ENCODE measurements at regions not wholly inside any gene's neighbourhood (a gene's known extent, or its start where the extent isn't known, plus 50 kb on each side); places are given as distances from the start of the nearest gene placed in this dataset.

DNA sequence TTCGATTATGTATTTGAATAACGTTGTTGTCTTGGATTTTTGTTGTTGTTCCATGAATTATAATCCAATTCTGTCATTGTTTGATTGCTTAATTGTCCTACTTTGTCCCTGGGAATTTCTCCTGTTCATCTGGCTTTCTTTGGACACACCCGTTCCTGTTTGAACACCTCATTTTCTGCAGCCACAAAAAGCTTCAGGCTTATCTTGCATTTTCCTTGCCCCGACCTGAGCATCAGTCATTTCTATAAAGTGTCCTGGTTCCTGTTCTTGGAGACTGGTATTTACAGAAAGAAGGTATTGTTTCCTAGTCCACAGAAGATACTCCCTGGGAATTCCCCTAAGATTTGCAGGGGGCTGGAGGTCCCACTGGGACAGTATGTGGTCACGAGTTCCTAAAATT, 731.8 kb upstream of the ARGLU1 start:
- Histone ChIP-seq H3K27me3 (no peaks in the 10 kb centered on the region), H3K27ac (no peak overlapping the region), H3K9me3 (no peaks in the 10 kb centered on the region), H3K4me1 (no peaks in the 10 kb centered on the region), H3K4me3 (no peak overlapping the region), H3K36me3 (no peaks in the 10 kb centered on the region)
- no peak for TF ChIP-seq POLR2A (IDR thresholded peaks at IDR 0.05)
- TF ChIP-seq, protein P1, sequence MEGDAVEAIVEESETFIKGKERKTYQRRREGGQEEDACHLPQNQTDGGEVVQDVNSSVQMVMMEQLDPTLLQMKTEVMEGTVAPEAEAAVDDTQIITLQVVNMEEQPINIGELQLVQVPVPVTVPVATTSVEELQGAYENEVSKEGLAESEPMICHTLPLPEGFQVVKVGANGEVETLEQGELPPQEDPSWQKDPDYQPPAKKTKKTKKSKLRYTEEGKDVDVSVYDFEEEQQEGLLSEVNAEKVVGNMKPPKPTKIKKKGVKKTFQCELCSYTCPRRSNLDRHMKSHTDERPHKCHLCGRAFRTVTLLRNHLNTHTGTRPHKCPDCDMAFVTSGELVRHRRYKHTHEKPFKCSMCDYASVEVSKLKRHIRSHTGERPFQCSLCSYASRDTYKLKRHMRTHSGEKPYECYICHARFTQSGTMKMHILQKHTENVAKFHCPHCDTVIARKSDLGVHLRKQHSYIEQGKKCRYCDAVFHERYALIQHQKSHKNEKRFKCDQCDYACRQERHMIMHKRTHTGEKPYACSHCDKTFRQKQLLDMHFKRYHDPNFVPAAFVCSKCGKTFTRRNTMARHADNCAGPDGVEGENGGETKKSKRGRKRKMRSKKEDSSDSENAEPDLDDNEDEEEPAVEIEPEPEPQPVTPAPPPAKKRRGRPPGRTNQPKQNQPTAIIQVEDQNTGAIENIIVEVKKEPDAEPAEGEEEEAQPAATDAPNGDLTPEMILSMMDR (IDR thresholded peaks at IDR 0.05): no peak
- TF ChIP-seq POLR2AphosphoS5 (IDR thresholded peaks at IDR 0.05): no peak
- intact Hi-C loops (cut with DNase I; ENCODE audit: low total_unique reads): no loop called here
- DNase-seq (ENCODE audit: low spot score in 2 of 2): no peak

DNA sequence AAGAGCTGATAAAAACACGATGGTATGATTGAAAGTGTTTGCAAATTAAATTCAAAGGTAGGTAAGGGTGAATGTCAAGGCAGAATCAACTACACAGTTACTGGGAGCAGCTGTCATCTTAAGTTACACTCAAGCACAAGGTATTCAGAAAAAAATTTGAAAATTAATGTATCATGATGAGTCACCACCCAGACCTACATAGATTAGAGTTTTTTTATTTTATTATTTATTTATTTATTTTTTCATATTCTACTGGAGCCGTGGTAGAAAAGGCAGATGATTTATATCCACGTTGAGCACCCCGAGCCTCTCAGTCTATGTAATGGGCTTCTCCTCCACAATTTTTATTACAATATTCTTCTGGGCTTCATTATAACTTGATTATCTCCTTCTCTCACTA, 728.9 kb upstream of the ARGLU1 start:
- TF ChIP-seq, protein P1 (IDR thresholded peaks at IDR 0.05): no peak
- no peak for TF ChIP-seq POLR2AphosphoS5 (IDR thresholded peaks at IDR 0.05)
- no peak for TF ChIP-seq POLR2A (IDR thresholded peaks at IDR 0.05)
- DNase-seq (ENCODE audit: low spot score in 2 of 2): no peak
- Histone ChIP-seq H3K9me3 (no peaks in the 10 kb centered on the region), H3K4me3 (no peak overlapping the region), H3K4me1 (no peaks in the 10 kb centered on the region), H3K36me3 (no peaks in the 10 kb centered on the region), H3K27ac (no peak overlapping the region), H3K27me3 (no peaks in the 10 kb centered on the region)
- intact Hi-C loops (cut with DNase I; ENCODE audit: low total_unique reads): no loop called here

DNA sequence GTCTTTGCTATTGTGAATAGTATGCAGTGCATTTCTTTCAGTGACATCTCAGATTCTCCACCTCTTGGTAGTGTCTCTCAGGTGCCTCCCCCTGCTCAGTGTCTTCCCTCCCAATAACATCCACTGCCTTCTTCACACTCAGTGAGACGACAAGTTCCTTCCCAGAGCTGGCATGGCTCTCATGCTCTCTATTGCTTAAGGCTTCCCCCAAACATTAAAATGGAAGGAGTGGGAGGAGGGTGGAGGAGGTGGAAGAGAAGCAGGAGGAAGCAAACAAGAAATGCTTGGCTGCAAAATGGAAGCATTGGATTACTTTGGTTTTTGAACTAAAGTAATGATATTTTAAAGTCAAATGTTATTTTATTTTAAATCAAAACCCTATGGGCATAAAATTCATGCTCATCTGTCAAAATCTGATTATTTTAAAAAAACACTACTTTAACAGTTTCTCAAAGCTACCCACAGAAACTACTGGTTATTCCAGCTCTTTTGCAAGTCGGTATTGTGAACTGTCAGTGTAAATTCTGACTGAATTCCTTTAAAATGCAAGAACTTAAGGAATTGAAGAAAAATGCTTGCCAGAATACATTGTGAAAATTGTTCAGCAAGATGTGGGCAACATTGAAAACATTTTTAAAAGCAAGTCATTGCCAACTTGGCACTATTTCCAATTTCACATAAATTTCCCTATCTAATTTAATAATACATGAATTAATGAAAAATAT, 727.6 kb upstream of the ARGLU1 start:
- Histone ChIP-seq H3K27me3 (no peaks in the 10 kb centered on the region), H3K4me3 (no peak overlapping the region)
- intact Hi-C loops (cut with DNase I; ENCODE audit: low total_unique reads): no loop called here

DNA sequence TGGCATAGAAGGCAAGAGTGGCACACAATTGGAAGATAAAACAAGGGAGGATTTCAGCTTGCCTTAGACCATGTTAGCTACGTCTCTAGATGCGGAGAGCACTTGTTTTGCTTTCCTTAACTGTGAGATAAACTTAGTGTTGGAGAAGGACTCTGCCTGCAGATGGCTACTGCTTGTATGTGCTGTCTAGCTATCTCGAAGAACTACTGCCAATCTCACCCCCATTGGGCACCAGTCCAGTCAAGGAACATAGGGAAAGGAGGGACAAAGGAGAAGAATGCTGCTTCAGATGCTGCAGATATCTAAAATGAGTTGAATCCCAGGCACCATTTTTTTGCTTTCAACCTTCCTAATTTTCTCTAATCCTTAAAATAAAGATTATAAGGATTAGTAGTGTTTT, 726.0 kb upstream of the ARGLU1 start:
- Histone ChIP-seq H3K4me3 (no peak overlapping the region), H3K4me1 (no peaks in the 10 kb centered on the region), H3K27me3 (no peaks in the 10 kb centered on the region), H3K9me3 (no peaks in the 10 kb centered on the region), H3K36me3 (no peaks in the 10 kb centered on the region), H3K27ac (no peak overlapping the region)
- TF ChIP-seq POLR2AphosphoS5 (IDR thresholded peaks at IDR 0.05) (no peak), POLR2A (IDR thresholded peaks at IDR 0.05) (no peak)
- TF ChIP-seq, protein P1 (IDR thresholded peaks at IDR 0.05): no peak
- intact Hi-C loops (cut with DNase I; ENCODE audit: low total_unique reads): no loop called here
- no peak for DNase-seq (ENCODE audit: low spot score in 2 of 2)

More for the DNA sequence above, 727.6 kb upstream of the ARGLU1 start:
- TF ChIP-seq POLR2A (IDR thresholded peaks at IDR 0.05) (no peak), POLR2AphosphoS5 (IDR thresholded peaks at IDR 0.05) (no peak)
- TF ChIP-seq, protein P1 (IDR thresholded peaks at IDR 0.05): no peak
- DNase-seq (ENCODE audit: low spot score in 2 of 2): no peak
- Histone ChIP-seq H3K36me3 (no peaks in the 10 kb centered on the region), H3K27ac (no peak overlapping the region), H3K4me1 (no peaks in the 10 kb centered on the region), H3K9me3 (no peaks in the 10 kb centered on the region)

DNA sequence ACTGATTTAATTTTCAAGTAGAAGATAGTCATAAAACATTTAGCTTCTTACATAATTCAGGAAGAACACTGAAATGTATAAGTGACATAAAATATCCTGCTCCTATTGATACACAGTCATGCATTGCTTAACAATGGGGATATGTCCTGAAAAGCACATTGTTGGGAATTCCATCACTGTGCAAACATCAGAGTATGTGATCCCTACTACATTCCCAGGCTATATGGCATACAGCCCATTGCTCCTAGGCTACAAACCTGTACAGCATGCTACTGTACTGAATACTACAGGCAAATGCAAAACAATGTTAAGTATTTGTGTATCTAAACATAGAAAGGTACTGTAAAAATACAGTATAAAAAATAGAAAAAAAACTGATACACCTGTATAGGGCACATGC, 723.9 kb upstream of the ARGLU1 start:
- Histone ChIP-seq H3K4me1 (no peaks in the 10 kb centered on the region), H3K27ac (no peak overlapping the region), H3K9me3 (no peaks in the 10 kb centered on the region), H3K4me3 (no peak overlapping the region), H3K36me3 (no peaks in the 10 kb centered on the region), H3K27me3 (no peaks in the 10 kb centered on the region)
- TF ChIP-seq POLR2AphosphoS5 (IDR thresholded peaks at IDR 0.05) (no peak), POLR2A (IDR thresholded peaks at IDR 0.05) (no peak)
- TF ChIP-seq, protein P1 (IDR thresholded peaks at IDR 0.05): no peak
- intact Hi-C loops (cut with DNase I; ENCODE audit: low total_unique reads): no loop called here
- no peak for DNase-seq (ENCODE audit: low spot score in 2 of 2)

All from breast epithelium (tissue), 4 donors.